Glutamatergic neuron (in vitro differentiated cells): ENCODE measurements at regions not wholly inside any gene's neighbourhood (a gene's known extent, or its start where the extent isn't known, plus 50 kb on each side); places are given as distances from the start of the nearest gene placed in this dataset.

Experiments
- DNase-seq: peaks from one replicate; pipeline ENCODE4 v3.0.0; 2022
- H3K27ac Mint-ChIP-seq: one replicate; pipeline ENCODE4 v1.8.0; 2020; ENCODE audit warnings: mild to moderate bottlenecking, mixed read lengths, inconsistent platforms; ENCODE audit not compliant: unreplicated experiment
- H3K27me3 Mint-ChIP-seq: one replicate; pipeline ENCODE4 v1.8.0; 2020; ENCODE audit warnings: mild to moderate bottlenecking, moderate library complexity, mixed read lengths, inconsistent platforms; ENCODE audit not compliant: unreplicated experiment
- H3K36me3 Mint-ChIP-seq: one replicate; pipeline ENCODE4 v1.8.0; 2020; ENCODE audit warnings: mild to moderate bottlenecking, mixed read lengths, inconsistent platforms; ENCODE audit not compliant: unreplicated experiment
- H3K4me1 Mint-ChIP-seq: one replicate; pipeline ENCODE4 v1.8.0; 2020; ENCODE audit warnings: mild to moderate bottlenecking, low read depth, mixed read lengths, inconsistent platforms; ENCODE audit not compliant: unreplicated experiment
- H3K4me3 Mint-ChIP-seq: one replicate; pipeline ENCODE4 v1.8.0; 2020; ENCODE audit warnings: mild to moderate bottlenecking, mixed read lengths, inconsistent platforms; ENCODE audit not compliant: unreplicated experiment
- H3K9me3 Mint-ChIP-seq: one replicate; pipeline ENCODE4 v1.8.0; 2020; ENCODE audit warnings: mild to moderate bottlenecking, moderate library complexity, mixed read lengths, inconsistent platforms; ENCODE audit not compliant: unreplicated experiment
- TF ChIP-seq, protein P1 (sequence below): fragments of 200-600 bp; sonication (generic); IDR thresholded peaks from one replicate; pipeline ENCODE4 v1.5.0; 2021; ENCODE audit not compliant: partially characterized antibody, unreplicated experiment

DNA sequence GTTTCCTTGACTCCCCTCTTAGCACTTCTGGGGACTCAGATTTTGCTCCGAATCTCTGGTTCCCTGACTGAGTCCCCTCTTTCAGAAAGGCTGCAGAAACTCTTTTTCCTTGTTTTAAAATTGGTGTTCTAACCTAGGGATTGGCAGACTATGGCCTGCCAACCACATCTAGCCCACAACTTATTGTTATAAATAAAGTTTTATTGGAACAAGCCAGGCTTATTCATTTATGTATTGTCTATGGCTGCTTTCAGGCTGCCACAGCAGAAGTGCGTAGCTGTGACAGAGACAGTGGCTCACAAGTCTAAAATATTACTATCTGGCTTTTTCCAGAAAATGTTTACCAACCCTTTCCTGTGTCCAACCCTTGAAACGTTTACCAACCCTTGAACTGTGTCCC is 81.7 kb downstream of the IER5 start:
- H3K9me3 Mint-ChIP-seq: peaks cover 3% of the 10 kb centered on the region
- peak overlapping the region; percentile 67 for H3K4me3 Mint-ChIP-seq
- peak overlapping the region; percentile 95 for H3K27ac Mint-ChIP-seq
- peaks cover 6% of the 10 kb centered on the region for H3K27me3 Mint-ChIP-seq
- no peak for DNase-seq
- H3K4me1 Mint-ChIP-seq: peaks cover 20% of the 10 kb centered on the region
- TF ChIP-seq, protein P1, sequence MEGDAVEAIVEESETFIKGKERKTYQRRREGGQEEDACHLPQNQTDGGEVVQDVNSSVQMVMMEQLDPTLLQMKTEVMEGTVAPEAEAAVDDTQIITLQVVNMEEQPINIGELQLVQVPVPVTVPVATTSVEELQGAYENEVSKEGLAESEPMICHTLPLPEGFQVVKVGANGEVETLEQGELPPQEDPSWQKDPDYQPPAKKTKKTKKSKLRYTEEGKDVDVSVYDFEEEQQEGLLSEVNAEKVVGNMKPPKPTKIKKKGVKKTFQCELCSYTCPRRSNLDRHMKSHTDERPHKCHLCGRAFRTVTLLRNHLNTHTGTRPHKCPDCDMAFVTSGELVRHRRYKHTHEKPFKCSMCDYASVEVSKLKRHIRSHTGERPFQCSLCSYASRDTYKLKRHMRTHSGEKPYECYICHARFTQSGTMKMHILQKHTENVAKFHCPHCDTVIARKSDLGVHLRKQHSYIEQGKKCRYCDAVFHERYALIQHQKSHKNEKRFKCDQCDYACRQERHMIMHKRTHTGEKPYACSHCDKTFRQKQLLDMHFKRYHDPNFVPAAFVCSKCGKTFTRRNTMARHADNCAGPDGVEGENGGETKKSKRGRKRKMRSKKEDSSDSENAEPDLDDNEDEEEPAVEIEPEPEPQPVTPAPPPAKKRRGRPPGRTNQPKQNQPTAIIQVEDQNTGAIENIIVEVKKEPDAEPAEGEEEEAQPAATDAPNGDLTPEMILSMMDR: no peak
- H3K36me3 Mint-ChIP-seq: peaks cover 9% of the 10 kb centered on the region

DNA sequence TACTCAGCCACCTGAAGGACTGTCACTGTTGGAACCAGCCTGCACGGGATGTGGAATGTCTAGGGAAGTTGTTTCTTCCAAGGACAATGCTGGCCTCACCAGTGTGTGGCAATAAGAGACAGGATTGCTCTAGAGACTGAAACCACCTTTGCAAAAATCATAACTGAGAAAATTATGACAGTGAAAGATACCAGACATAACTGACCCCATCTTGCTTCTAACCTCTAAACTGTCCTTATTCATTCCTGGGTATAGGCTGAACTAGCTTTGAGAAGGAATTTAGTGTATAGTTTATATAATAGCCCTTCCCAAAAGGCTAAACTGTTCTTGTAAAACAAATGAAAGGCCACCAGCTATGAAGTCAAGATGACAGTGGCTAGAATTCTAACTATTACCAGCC is 83.6 kb downstream of the IER5 start:
- TF ChIP-seq, protein P1: no peak
- Mint-ChIP-seq H3K36me3 (peaks cover 9% of the 10 kb centered on the region), H3K27ac (no peak overlapping the region), H3K4me1 (peaks cover 20% of the 10 kb centered on the region), H3K9me3 (peaks cover 3% of the 10 kb centered on the region), H3K4me3 (no peak overlapping the region), H3K27me3 (peaks cover 8% of the 10 kb centered on the region)
- DNase-seq: no peak

DNA sequence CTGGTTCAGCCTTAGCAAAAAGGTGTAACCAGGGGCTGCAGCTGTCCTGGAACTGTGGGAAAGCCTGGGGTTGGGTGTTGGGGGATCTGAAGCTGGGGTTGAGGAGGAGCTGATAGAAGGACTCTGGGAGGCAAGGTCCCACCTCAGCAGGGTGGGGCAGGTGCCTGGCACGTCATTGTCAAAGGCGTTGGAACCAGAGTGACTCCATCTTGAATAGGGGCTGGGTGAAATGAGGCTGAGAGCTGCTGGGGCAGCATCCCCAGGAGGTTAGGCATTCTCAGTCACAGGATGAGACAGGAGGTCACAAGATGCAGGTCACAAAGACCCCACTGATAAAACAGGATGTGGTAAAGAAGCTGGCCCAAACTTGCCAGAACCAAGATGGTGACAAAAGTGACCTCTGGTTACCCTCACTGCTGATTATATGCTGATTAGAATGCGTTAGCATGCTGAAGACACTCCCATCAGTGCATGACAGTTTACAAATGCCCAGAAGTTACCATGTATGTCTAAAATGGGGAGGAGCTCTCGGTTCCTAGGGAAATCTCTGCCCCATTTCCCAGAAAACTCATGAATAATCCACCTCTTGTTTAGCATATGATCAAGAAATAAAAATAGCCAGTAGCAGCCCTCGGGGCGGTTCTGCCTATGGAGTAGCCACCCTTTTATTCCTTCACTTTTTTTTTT is 85.4 kb downstream of the IER5 start:
- TF ChIP-seq, protein P1: no peak
- Mint-ChIP-seq H3K27me3 (peaks cover 10% of the 10 kb centered on the region), H3K4me1 (peaks cover 14% of the 10 kb centered on the region), H3K9me3 (peaks cover 3% of the 10 kb centered on the region), H3K36me3 (peaks cover 9% of the 10 kb centered on the region), H3K27ac (no peak overlapping the region), H3K4me3 (no peak overlapping the region)
- DNase-seq: no peak

DNA sequence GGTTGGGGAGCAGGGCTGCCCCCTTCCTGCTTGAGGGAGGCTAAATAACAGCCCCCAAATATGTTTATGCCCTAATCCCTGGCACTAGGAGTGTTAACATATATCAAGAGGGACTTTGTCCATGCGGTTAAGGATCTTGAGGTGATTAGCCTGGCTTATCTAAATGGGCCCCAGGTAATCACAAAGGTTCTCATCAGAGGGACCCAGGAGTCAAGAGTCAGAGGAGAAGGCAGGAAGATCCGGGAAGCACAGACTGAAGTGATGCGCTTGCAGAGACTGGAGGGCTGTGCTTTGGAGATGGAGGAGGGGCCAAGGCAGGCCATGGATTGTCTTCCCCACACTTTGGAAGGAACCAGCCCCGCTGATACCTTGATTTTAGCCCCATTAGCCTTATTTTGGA is 86.4 kb downstream of the IER5 start:
- no peak overlapping the region for H3K4me3 Mint-ChIP-seq
- no peak overlapping the region for H3K27ac Mint-ChIP-seq
- DNase-seq: no peak
- TF ChIP-seq, protein P1: no peak
- H3K27me3 Mint-ChIP-seq: peaks cover 11% of the 10 kb centered on the region
- peaks cover 3% of the 10 kb centered on the region for H3K9me3 Mint-ChIP-seq
- H3K4me1 Mint-ChIP-seq: peaks cover 8% of the 10 kb centered on the region
- H3K36me3 Mint-ChIP-seq: peaks cover 9% of the 10 kb centered on the region

DNA sequence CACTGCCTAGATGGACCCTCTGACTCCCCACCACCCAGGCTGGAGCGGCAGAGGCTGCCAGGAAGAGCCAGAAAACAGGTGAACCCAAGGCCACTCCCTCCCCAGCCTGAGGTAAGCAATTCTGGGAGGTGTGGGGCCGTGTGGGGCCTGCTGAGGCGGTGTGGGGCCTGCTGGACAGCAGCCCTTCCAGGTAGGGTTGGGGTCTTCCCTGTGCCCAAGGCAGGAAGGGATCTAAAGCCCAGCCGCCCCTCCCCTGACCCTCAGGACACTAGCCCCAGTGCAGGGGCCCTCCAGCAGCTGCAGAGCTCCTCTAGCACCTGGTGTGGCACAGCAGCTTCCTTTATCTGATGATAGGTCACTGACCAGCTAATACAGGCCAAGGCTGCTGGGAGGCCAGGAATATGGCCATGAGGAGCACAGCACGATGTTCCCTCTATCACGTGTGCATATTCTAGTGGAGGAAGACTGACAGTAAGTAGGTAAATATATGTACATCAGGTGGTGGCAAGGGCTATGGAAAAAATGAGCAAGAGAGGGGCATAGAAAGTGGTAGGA is 86.9 kb downstream of the IER5 start:
- TF ChIP-seq, protein P1: no peak
- no peak overlapping the region for H3K27ac Mint-ChIP-seq
- H3K27me3 Mint-ChIP-seq: peaks cover 12% of the 10 kb centered on the region
- peaks cover 3% of the 10 kb centered on the region for H3K9me3 Mint-ChIP-seq
- H3K36me3 Mint-ChIP-seq: peaks cover 9% of the 10 kb centered on the region
- H3K4me1 Mint-ChIP-seq: peaks cover 11% of the 10 kb centered on the region
- DNase-seq: no peak
- no peak overlapping the region for H3K4me3 Mint-ChIP-seq
